MM.1S (cell line): ENCODE measurements at regions not wholly inside any gene's neighbourhood (a gene's known extent, or its start where the extent isn't known, plus 50 kb on each side); places are given as distances from the start of the nearest gene placed in this dataset.

Experiments
- EZH2 ChIP-seq: fragments of 300-600 bp; sonication (generic); optimal IDR thresholded peaks from 2 replicates; pipeline ENCODE3; 2017; ENCODE audit warnings: low read depth, mild to moderate bottlenecking, antibody characterized with exemption, low read length, mixed read lengths
- EZH2phosphoT487 ChIP-seq: fragments of 300-600 bp; sonication (generic); IDR thresholded peaks from 2 replicates; pipeline ENCODE4 v1.6.1; 2018; ENCODE audit warnings: antibody characterized with exemption, low read length
- TF ChIP-seq, protein P1 (sequence below): fragments of 300-600 bp; sonication (generic); IDR thresholded peaks from 2 replicates; pipeline ENCODE4 v1.5.1; 2016; ENCODE audit warnings: antibody characterized with exemption, low read length, mixed read lengths

DNA sequence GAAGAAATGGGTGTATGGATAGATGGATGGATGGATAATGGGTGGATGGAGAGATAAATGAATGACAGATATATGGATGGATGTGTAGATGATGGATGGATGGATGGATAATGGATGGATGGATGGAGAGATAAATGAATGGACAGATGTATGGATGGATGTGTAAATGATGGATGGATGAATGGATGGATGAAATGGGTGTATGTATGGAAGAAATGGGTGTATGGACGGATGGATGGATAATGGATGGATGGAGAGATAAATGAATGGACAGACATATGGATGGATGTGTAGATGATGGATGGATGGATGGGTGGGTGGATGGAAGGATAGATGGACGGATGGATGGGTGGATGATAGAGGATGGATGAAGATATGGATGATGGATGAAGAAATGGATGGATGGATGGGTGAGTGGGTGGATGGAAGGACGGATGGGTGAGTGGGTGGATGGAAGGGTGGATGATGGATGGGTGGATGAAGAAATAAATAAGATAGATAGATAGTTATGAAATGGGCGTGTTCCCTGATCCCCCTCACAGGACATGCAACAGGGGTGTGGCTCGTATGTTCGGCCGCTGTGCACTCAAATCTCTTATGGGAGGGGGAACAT is 91.1 kb upstream of the NKX1-1 start:
- TF ChIP-seq, protein P1, sequence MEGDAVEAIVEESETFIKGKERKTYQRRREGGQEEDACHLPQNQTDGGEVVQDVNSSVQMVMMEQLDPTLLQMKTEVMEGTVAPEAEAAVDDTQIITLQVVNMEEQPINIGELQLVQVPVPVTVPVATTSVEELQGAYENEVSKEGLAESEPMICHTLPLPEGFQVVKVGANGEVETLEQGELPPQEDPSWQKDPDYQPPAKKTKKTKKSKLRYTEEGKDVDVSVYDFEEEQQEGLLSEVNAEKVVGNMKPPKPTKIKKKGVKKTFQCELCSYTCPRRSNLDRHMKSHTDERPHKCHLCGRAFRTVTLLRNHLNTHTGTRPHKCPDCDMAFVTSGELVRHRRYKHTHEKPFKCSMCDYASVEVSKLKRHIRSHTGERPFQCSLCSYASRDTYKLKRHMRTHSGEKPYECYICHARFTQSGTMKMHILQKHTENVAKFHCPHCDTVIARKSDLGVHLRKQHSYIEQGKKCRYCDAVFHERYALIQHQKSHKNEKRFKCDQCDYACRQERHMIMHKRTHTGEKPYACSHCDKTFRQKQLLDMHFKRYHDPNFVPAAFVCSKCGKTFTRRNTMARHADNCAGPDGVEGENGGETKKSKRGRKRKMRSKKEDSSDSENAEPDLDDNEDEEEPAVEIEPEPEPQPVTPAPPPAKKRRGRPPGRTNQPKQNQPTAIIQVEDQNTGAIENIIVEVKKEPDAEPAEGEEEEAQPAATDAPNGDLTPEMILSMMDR, result no peak
- no peak for TF ChIP-seq EZH2
- no peak for TF ChIP-seq EZH2phosphoT487
